ENCODE measurements at regions not wholly inside any gene's neighbourhood (a gene's known extent, or its start where the extent isn't known, plus 50 kb on each side); places are given as distances from the start of the nearest gene placed in this dataset.

DNA sequence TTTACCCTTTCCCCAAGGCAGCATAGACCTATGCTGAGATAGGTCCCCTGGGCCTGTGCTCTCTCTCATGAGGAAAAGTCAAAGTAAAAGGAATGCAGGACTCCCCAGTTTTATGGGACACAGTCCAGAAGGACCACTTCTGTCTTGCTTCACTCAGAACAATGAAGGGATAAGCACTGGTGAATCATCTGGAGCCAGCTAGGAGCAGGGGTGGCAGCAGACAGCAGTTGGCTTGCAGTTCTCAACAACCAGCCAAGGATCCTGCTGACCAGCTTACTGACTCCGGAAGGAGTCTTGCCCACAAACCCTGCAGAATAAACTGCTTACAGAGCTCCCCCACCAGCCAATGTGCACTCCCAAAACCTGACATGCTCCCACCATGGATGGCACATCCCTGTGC is 152.1 kb upstream of the GHITM start:
- H3K4me3 ChIP-seq = no peak overlapping the region
- no peaks in the 10 kb centered on the region for H3K9me3 ChIP-seq
- intact Hi-C loops (cut with DNase I) = no loop called here

GRCh38 chr10:83988435-83988834 is 150.9 kb upstream of the GHITM start:
- Histone ChIP-seq H3K4me1 (no peaks in the 10 kb centered on the region), H3K9me3 (no peaks in the 10 kb centered on the region), H3K36me3 (no peaks in the 10 kb centered on the region), H3K27ac (no peak overlapping the region), H3K4me3 (no peak overlapping the region), H3K27me3 (no peaks in the 10 kb centered on the region)
- intact Hi-C loops (cut with DNase I) = no loop called here
- no peak for TF ChIP-seq CTCF (IDR thresholded peaks at IDR 0.05)
- no peak for TF ChIP-seq POLR2A (IDR thresholded peaks at IDR 0.05)
- TF ChIP-seq POLR2AphosphoS5 (IDR thresholded peaks at IDR 0.05; ENCODE audit: insufficient read depth in 1 of 2, low read depth in 1 of 2) = no peak
- DNase-seq (ENCODE audit: extremely low spot score in 2 of 2) = no peak

More for the DNA sequence above, 152.1 kb upstream of the GHITM start:
- no peaks in the 10 kb centered on the region for H3K36me3 ChIP-seq
- DNase-seq (ENCODE audit: extremely low spot score in 2 of 2) = no peak
- H3K27me3 ChIP-seq = no peaks in the 10 kb centered on the region
- no peak overlapping the region for H3K27ac ChIP-seq
- no peaks in the 10 kb centered on the region for H3K4me1 ChIP-seq
- no peak for TF ChIP-seq CTCF (IDR thresholded peaks at IDR 0.05)
- no peak for TF ChIP-seq POLR2AphosphoS5 (IDR thresholded peaks at IDR 0.05; ENCODE audit: insufficient read depth in 1 of 2, low read depth in 1 of 2)

DNA sequence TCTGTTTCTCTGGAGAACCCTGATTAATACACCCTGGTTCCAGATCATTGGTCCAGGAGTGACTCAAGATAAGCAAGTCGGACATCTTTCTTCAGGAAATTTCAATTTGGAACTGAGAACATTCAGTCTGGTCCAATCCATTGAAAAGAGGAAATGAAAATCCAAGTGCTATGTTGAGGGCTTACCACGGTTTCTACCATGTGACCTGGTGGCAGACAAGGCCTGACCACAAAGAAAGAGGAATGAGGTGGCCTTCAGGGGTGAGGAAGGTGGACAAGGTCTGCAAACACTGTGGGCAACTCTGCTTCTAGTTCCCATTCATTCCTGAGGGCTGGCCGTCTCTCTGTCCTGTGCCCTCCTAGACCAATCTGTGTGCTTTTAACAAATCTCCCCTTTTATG is 149.2 kb upstream of the GHITM start:
- intact Hi-C loops (cut with DNase I) = no loop called here
- H3K4me3 ChIP-seq = no peak overlapping the region
- no peaks in the 10 kb centered on the region for H3K4me1 ChIP-seq
- H3K27me3 ChIP-seq = no peaks in the 10 kb centered on the region
- TF ChIP-seq CTCF (IDR thresholded peaks at IDR 0.05) = no peak
- no peak for TF ChIP-seq POLR2AphosphoS5 (IDR thresholded peaks at IDR 0.05; ENCODE audit: insufficient read depth in 1 of 2, low read depth in 1 of 2)
- no peak for TF ChIP-seq POLR2A (IDR thresholded peaks at IDR 0.05)
- no peak overlapping the region for H3K27ac ChIP-seq
- no peaks in the 10 kb centered on the region for H3K36me3 ChIP-seq
- no peaks in the 10 kb centered on the region for H3K9me3 ChIP-seq
- no peak for DNase-seq (ENCODE audit: extremely low spot score in 2 of 2)

GRCh38 chr10:83991986-83992753 is 147.1 kb upstream of the GHITM start:
- H3K9me3 ChIP-seq = no peaks in the 10 kb centered on the region
- no peak overlapping the region for H3K27ac ChIP-seq
- TF ChIP-seq CTCF (IDR thresholded peaks at IDR 0.05) = no peak
- TF ChIP-seq POLR2A (IDR thresholded peaks at IDR 0.05) = no peak
- no peak for TF ChIP-seq POLR2AphosphoS5 (IDR thresholded peaks at IDR 0.05; ENCODE audit: insufficient read depth in 1 of 2, low read depth in 1 of 2)
- no peaks in the 10 kb centered on the region for H3K36me3 ChIP-seq
- no peaks in the 10 kb centered on the region for H3K27me3 ChIP-seq
- H3K4me3 ChIP-seq = no peak overlapping the region
- no peak for DNase-seq (ENCODE audit: extremely low spot score in 2 of 2)
- no peaks in the 10 kb centered on the region for H3K4me1 ChIP-seq
- intact Hi-C loops (cut with DNase I) = no loop called here

DNA sequence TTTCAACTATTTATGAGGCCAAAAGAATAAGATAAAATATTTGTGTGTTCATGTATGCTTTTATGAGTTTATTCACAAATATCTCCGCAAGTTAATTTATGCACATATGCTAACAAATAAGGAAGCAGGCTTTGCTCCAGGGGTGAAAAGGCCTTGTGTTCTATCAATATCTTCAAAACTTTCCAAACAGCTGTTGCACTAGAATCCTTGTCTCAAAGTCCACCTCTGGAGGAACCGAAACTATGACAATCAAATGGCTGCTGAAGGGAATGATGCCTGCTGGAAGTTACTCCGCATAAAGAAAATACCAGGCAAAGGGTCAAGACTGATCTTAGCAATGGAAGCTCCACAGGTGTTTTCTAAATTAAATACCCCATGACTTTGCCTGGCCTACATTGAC is 145.0 kb upstream of the GHITM start:
- no peaks in the 10 kb centered on the region for H3K9me3 ChIP-seq
- intact Hi-C loops (cut with DNase I) = no loop called here
- no peaks in the 10 kb centered on the region for H3K27me3 ChIP-seq
- no peak overlapping the region for H3K27ac ChIP-seq
- no peak overlapping the region for H3K4me3 ChIP-seq
- TF ChIP-seq CTCF (IDR thresholded peaks at IDR 0.05) (no peak), POLR2A (IDR thresholded peaks at IDR 0.05) (no peak), POLR2AphosphoS5 (IDR thresholded peaks at IDR 0.05; ENCODE audit: insufficient read depth in 1 of 2, low read depth in 1 of 2) (no peak)
- H3K36me3 ChIP-seq = no peaks in the 10 kb centered on the region
- DNase-seq (ENCODE audit: extremely low spot score in 2 of 2) = no peak
- no peaks in the 10 kb centered on the region for H3K4me1 ChIP-seq

Data from vagina (tissue), 2 donors.